MM.1S (cell line): ENCODE measurements at regions not wholly inside any gene's neighbourhood (a gene's known extent, or its start where the extent isn't known, plus 50 kb on each side); places are given as distances from the start of the nearest gene placed in this dataset.

Experiments used
- DNase-seq: peaks from one replicate; pipeline ENCODE4 v3.0.0-alpha.2; 2015
- H2AFZ ChIP-seq: fragments of 300-600 bp; sonication (generic); 2 replicates; pipeline ENCODE4 v1.6.0; 2016; ENCODE audit warnings: antibody characterized with exemption, low read length
- H3F3A ChIP-seq: fragments of 300-600 bp; sonication (generic); 2 replicates; pipeline ENCODE4 v1.6.1; 2016; ENCODE audit warnings: mild to moderate bottlenecking, antibody characterized with exemption, low read length, moderate library complexity, mixed read lengths; ENCODE audit not compliant: insufficient read depth
- H3K27ac ChIP-seq: fragments of 300-600 bp; sonication (generic); 2 replicates; pipeline ENCODE4 v1.5.1; 2016; ENCODE audit warnings: mild to moderate bottlenecking, low read length
- H3K27me3 ChIP-seq: fragments of 300-600 bp; sonication (generic); replicated peaks from 2 replicates; pipeline ENCODE4 v1.6.0; 2016; ENCODE audit warnings: low read length; ENCODE audit not compliant: insufficient read depth
- H3K36me3 ChIP-seq: fragments of 300-600 bp; sonication (generic); replicated peaks from 2 replicates; pipeline ENCODE4 v1.6.1; 2016; ENCODE audit warnings: mild to moderate bottlenecking, low read length, mixed read lengths; ENCODE audit not compliant: insufficient read depth
- H3K4me1 ChIP-seq: fragments of 300-600 bp; sonication (generic); 2 replicates; pipeline ENCODE4 v1.6.1; 2016; ENCODE audit warnings: low read length, mixed read lengths
- H3K4me2 ChIP-seq: fragments of 300-600 bp; sonication (generic); 2 replicates; pipeline ENCODE4 v1.6.0; 2016; ENCODE audit warnings: low read depth, low read length
- H3K4me3 ChIP-seq: fragments of 300-600 bp; sonication (generic); 2 replicates; pipeline ENCODE4 v1.5.1; 2016; ENCODE audit warnings: low read length, mixed read lengths
- H3K79me2 ChIP-seq: fragments of 300-600 bp; sonication (generic); 2 replicates; pipeline ENCODE4 v1.6.1; 2016; ENCODE audit warnings: mixed run types, low read length, mixed read lengths
- H3K9ac ChIP-seq: fragments of 300-600 bp; sonication (generic); 2 replicates; pipeline ENCODE4 v1.6.1; 2016; ENCODE audit warnings: low read length, mixed read lengths
- H3K9me2 ChIP-seq: fragments of 300-600 bp; sonication (generic); replicated peaks from 2 replicates; pipeline ENCODE4 v1.6.1; 2016; ENCODE audit warnings: mild to moderate bottlenecking, low read length, mixed read lengths; ENCODE audit not compliant: insufficient read depth
- H3K9me3 ChIP-seq: fragments of 300-600 bp; sonication (generic); replicated peaks from 2 replicates; pipeline ENCODE4 v1.6.1; 2016; ENCODE audit warnings: mild to moderate bottlenecking, low read length, mixed read lengths; ENCODE audit not compliant: insufficient read depth
- H4K20me1 ChIP-seq: fragments of 300-600 bp; sonication (generic); 2 replicates; pipeline ENCODE4 v1.6.1; 2016; ENCODE audit warnings: mild to moderate bottlenecking, low read length, moderate library complexity, mixed read lengths; ENCODE audit not compliant: insufficient read depth
- CTCF ChIP-seq: fragments of 300-600 bp; sonication (generic); IDR thresholded peaks from 2 replicates; pipeline ENCODE4 v1.5.1; 2016; ENCODE audit warnings: antibody characterized with exemption, low read length, mixed read lengths
- EZH2 ChIP-seq: fragments of 300-600 bp; sonication (generic); optimal IDR thresholded peaks from 2 replicates; pipeline ENCODE3; 2017; ENCODE audit warnings: low read depth, mild to moderate bottlenecking, antibody characterized with exemption, low read length, mixed read lengths
- EZH2phosphoT487 ChIP-seq: fragments of 300-600 bp; sonication (generic); IDR thresholded peaks from 2 replicates; pipeline ENCODE4 v1.6.1; 2018; ENCODE audit warnings: antibody characterized with exemption, low read length

DNA sequence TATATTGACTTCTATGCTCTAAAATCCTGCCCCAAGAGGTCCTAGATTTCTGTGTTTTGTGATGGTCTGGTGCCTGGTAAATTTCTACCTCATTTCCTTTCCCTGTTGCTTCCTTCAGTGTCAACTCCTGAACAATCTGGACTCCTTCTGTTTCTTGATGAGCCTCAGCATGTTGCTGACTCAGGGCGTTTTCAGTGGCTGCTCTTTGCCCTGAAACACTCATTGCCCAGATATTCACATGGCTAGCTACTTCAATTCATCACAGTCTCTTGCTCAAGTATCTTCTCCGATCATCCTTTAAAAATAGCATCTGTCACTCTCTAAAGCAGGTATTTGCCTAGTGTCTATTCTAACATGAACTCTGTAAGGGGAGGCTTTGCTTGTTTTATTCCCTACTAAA, 526.3 kb upstream of the RAG2 start:
- Histone ChIP-seq H3K27ac (no peak overlapping the region), H3K9me2 (no peaks in the 10 kb centered on the region), H3K79me2 (no peaks in the 10 kb centered on the region), H3F3A (no peaks in the 10 kb centered on the region), H2AFZ (no peak overlapping the region), H4K20me1 (no peaks in the 10 kb centered on the region), H3K4me2 (no peak overlapping the region), H3K4me3 (no peak overlapping the region), H3K4me1 (no peaks in the 10 kb centered on the region), H3K36me3 (no peaks in the 10 kb centered on the region), H3K9me3 (no peaks in the 10 kb centered on the region), H3K9ac (no peak overlapping the region), H3K27me3 (no peaks in the 10 kb centered on the region)
- TF ChIP-seq EZH2phosphoT487 (no peak), EZH2 (no peak), CTCF (no peak)
- no peak for DNase-seq

DNA sequence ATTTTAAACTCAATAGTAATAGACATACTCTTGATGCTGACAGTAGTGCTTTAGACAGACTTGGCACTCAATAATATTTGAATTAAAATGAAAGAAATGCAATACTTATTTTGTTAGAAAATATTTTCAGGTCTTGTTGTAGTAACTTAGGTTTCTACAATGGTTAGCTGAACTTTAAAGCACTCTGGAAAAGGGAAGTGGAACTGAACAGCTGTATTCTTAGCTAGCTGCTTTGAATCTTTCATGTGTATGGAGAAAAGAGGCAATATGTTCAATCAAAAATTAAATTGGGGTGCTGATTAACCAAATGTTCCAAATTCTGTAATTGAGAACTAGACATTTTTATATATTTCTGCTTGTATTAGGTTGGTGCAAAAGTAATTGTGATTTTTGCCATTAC, 517.9 kb upstream of the RAG2 start:
- Histone ChIP-seq H3K9ac (no peak overlapping the region), H3K9me3 (no peaks in the 10 kb centered on the region), H3K9me2 (no peaks in the 10 kb centered on the region), H3K4me3 (no peak overlapping the region), H3K36me3 (no peaks in the 10 kb centered on the region), H3K79me2 (no peaks in the 10 kb centered on the region), H2AFZ (no peak overlapping the region), H3F3A (no peaks in the 10 kb centered on the region), H3K4me2 (no peak overlapping the region), H3K27me3 (no peaks in the 10 kb centered on the region), H3K4me1 (no peaks in the 10 kb centered on the region), H4K20me1 (no peaks in the 10 kb centered on the region), H3K27ac (no peak overlapping the region)
- TF ChIP-seq EZH2, result no peak
- TF ChIP-seq CTCF, result no peak
- TF ChIP-seq EZH2phosphoT487, result no peak
- DNase-seq, result peak; percentile 7

DNA sequence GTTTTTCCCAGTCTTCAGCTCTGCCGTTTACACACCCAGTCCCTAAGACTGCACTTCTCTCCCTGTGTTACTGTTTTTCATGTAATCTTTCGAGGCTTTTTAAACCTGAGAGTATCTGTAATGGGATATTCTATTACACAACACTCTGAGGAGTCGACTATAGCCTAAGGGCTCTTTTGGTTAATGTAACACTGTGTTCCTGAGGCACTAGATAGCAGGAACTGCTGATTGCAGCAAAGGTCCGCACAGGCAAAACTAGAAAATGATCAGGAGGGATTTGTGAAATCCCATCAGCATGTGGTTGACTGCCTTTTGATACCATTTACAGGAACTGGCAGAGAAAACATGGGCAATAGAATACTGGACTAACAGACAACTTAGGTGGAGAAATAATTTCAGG, 512.3 kb upstream of the RAG2 start:
- no peak overlapping the region for H2AFZ ChIP-seq
- no peak overlapping the region for H3K4me2 ChIP-seq
- H3K9me3 ChIP-seq, result no peaks in the 10 kb centered on the region
- no peaks in the 10 kb centered on the region for H3K79me2 ChIP-seq
- no peak overlapping the region for H3K27ac ChIP-seq
- H3K9me2 ChIP-seq, result no peaks in the 10 kb centered on the region
- no peak for DNase-seq
- no peaks in the 10 kb centered on the region for H3F3A ChIP-seq
- no peaks in the 10 kb centered on the region for H3K4me1 ChIP-seq
- no peak overlapping the region for H3K9ac ChIP-seq
- no peaks in the 10 kb centered on the region for H3K36me3 ChIP-seq
- H3K4me3 ChIP-seq, result no peak overlapping the region
- H4K20me1 ChIP-seq, result no peaks in the 10 kb centered on the region
- no peaks in the 10 kb centered on the region for H3K27me3 ChIP-seq
- TF ChIP-seq EZH2, result no peak
- TF ChIP-seq EZH2phosphoT487, result no peak
- no peak for TF ChIP-seq CTCF

DNA sequence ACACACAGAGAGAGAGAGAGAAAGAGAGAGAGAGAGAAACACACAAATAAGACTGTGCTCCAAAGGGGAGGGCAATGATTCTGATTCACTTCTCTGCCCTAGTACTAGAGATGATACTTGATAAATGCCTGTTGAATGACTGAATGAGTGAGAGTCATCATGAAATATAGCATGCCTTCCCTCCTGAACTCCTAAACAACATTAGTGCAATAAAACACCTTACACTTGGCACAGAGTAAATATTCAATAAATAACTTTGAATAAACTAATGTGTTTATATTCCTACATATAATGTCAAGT, 511.2 kb upstream of the RAG2 start:
- Histone ChIP-seq H3K4me3 (no peak overlapping the region), H3K9ac (no peak overlapping the region), H4K20me1 (no peaks in the 10 kb centered on the region), H3K79me2 (no peaks in the 10 kb centered on the region), H3K27ac (no peak overlapping the region), H3K36me3 (no peaks in the 10 kb centered on the region), H3K4me1 (no peaks in the 10 kb centered on the region), H3K4me2 (no peak overlapping the region), H3K9me2 (no peaks in the 10 kb centered on the region), H2AFZ (no peak overlapping the region), H3K27me3 (no peaks in the 10 kb centered on the region), H3K9me3 (no peaks in the 10 kb centered on the region), H3F3A (no peaks in the 10 kb centered on the region)
- TF ChIP-seq CTCF (no peak), EZH2 (no peak), EZH2phosphoT487 (no peak)
- no peak for DNase-seq
